ENCODE measurements at regions not wholly inside any gene's neighbourhood (a gene's known extent, or its start where the extent isn't known, plus 50 kb on each side); places are given as distances from the start of the nearest gene placed in this dataset.

DNA sequence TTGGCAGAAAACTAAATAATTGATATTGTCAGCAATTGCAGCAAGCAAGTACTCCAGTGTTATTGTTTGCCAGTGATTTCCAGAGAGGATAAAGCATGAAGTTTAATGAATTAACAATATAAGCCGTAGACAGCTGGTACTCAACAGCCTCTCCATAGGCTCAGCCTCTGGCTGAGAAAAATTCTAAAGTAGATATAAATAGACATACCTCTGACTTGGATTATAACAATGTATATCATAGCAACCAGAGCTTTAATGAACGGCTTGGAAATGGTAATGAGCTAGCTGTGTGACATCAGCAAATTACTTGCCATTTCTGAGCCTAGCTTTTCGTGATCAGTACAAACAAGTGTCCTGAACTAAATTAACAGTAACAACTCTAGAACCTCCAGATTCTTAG is 1055.4 kb upstream of the AUTS2 start:
- TF ChIP-seq CTCF (conservative IDR thresholded peaks at IDR 0.05): no peak
- TF ChIP-seq ZFX (IDR thresholded peaks at IDR 0.05): no peak

Data from C4-2B (cell line).